Fibroblast of the conjunctiva (primary cell): ENCODE measurements at regions not wholly inside any gene's neighbourhood (a gene's known extent, or its start where the extent isn't known, plus 50 kb on each side); places are given as distances from the start of the nearest gene placed in this dataset.
"Not testable (repeated sequence)": the region's sequence is repeated elsewhere in the genome, so short reads cannot be mapped to it uniquely, and the experiment has no call there.

ENCODE experiments used
- DNase-seq: peaks from one replicate; pipeline ENCODE4 v3.0.0-alpha.2; 2010; ENCODE audit warnings: low read depth

DNA sequence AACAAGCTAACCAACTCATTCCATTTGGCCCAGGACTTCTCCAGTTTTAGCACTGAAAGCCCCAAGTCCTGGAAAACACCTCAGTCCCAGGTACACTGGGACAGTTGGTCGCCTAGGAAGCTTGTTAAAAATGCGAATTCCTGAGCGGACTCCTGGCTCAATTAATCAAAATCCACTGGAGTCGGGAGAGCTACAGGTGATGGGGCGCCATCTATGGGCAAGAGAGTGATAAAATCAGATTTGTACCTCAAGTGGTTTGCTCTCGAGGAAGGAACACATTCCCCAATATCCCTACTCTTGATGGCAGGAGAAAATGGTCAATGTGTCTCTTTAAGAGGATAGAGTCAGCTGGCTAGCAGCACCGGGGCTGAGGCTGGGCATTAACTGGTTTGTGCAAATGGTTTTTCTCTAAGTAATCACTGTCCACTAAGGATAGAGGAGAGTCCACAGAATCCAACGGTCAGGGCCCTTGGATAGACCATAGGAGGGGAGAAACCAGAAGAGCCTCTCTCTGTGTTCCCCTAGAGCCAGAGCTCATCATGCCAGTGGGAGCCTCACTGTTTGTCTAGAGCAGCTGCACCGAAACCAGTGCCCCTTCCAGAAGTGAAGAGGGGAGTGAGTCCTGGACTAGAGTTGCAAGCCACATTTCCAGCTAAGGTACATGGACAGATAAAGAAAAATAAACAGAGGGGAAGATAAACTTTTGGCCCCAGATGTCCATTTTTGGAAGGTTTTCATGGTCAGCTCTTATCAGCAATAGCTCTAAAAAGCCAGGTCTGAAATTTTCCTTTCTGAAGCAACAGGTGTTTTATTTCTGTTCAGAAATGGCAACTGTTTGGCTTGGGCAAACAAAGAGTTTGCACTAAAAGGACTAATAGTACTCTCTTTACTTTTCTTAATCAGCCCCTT is 148.5 kb downstream of the TENT5C start:
- peak; percentile 47 for DNase-seq

DNA sequence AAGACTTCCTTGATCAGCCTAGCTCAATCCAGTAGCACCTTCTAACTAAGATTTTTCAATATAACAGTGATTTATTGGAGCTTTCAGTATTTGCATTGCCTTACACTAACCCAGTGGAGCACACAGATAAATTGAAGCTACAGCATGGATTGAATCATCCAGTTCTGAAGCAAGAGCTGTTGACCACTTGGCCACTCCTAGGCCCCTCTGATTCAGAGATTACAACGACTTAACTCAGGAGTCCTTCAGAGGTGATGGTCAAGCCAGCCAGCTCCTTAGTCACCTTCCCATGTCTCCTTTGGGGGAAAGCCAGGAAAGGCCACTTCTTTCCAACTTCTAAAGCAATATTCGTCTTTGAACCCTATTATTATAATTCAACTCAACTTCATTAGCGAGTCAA is 151.8 kb downstream of the TENT5C start:
- DNase-seq, result no peak

- DNase-seq, result peak; percentile 75
Measured at GRCh38 chr1:117758444-117759316, 152.8 kb downstream of the TENT5C start.

- no peak for DNase-seq
Measured at GRCh38 chr1:117759535-117759934, 153.7 kb downstream of the TENT5C start.

DNA sequence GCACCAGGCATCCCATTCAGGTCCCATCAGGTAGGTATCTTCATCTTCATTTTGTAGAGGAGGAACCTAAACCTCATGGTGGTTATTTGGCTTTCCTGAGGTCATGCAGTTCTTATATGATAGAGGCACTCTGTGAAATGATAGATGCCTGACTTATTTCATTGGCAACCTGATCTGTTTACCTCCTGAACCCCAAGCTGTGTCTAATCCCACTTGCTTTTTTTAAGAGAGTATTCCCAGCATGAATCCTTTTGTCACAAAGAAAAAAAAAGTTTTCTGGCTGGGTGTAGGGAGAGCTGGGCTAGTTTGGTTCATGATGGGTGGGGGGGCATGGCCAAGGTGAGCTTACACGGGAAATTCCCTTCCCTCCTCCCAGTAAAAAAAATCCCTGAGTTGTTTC is 154.2 kb downstream of the TENT5C start:
- no peak for DNase-seq

GRCh38 chr1:117760485-117760884 is 154.6 kb downstream of the TENT5C start:
- DNase-seq, result no peak

DNA sequence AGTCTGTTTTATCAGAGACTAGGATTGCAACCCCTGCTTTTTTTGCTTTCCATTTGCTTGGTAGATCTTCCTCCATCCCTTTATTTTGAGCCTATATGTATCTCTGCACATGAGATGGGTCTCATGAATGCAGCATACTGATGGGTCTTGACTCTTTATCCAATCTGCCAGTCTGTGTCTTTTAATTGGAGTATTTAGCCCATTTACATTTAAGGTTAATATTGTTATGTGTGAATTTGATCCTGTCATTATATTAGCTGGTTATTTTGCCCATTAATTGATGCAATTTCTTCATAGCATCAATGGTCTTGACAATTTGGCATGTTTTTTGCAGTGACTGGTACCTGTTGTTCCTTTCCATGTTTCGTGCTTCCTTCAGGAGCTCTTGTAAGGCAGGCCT is 161.7 kb downstream of the GDAP2 start:
- DNase-seq, result not testable (repeated sequence)

DNA sequence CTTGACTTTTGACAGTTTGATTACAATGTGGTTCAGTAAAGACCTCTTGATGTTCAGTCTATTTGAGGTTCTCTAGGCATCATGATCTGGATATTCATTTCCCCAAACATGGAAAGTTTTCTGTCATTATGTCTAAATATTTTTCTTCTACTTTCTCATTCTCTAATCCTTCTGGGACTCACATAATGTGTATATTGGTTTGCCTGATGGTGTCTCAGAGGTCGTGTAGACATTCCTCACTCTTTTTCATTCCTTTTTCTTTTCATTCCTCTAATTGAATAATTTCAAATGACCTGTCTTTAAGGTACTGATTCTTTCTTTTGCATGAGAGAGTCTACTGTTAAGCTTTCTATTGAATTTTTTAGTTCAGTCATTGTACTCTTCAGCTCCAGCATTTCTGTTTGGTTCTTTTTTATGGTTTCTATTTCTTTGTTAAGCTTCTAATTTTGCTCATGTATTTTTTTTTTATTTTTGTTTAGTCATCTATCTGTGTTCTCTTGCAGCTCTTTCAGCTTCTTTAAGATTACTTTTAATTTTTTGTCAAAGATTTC is 158.4 kb downstream of the GDAP2 start:
- no peak for DNase-seq

- DNase-seq, result no peak
Measured at GRCh38 chr1:117779364-117779763, 150.1 kb downstream of the GDAP2 start.

DNA sequence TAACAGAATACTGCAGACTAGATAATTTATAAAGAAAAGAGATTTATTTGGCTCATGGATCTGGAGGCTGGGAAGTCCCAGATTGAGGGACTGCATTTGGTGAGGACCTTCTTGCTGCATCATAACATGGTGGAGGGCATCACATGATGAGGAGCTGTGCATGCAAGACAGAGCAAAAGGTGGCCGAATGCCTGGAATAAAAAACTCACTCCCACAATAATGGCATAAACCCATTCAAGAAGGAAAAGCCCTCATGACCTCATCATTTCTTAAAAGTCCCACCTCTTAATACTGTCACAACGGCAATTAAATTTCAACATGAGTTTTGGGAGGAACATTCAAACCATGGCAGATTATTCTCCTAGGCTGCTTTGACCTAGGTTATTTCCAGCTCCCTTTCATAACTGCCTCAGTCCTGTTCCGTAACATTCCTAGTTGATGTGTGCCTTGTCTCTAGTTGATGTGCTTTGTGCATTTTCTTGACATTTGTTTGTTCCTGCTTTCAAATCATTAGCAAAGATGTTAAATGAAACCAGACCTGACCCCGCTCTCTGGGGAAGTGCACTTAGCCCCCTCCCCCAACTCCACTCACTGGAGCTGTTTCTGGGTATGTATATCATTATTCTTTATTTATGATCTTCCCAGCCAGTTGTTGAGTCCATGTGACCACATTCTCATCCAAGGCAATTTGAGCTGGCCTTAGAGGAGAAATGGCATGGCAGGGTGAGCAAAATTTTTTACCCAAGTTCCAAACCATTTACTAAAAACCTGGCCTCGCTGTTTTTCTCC is 148.5 kb downstream of the GDAP2 start:
- DNase-seq, result peak; percentile 10

GRCh38 chr1:117782056-117782455 is 147.4 kb downstream of the GDAP2 start:
- no peak for DNase-seq

GRCh38 chr1:117783606-117784396 is 145.6 kb downstream of the GDAP2 start:
- no peak for DNase-seq

DNA sequence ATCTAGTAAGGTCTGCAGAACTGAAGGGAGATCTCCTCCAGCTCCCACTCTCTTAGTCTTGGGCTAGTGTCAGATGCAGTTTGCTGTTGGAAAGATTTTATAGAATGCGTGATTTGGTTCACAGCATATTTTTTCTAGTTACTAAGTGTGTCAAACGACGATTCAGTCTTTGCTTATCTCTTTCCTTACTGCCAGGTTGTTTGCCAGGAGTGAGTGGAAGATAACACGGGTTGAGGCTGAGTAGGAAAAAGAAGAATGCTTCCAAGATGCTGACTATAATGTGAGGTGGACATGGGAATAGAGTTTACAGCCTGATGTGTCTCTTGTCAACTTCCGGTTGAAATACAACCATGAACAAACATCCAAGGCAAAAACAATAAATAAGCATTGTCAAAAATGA is 141.4 kb downstream of the GDAP2 start:
- no peak for DNase-seq

DNA sequence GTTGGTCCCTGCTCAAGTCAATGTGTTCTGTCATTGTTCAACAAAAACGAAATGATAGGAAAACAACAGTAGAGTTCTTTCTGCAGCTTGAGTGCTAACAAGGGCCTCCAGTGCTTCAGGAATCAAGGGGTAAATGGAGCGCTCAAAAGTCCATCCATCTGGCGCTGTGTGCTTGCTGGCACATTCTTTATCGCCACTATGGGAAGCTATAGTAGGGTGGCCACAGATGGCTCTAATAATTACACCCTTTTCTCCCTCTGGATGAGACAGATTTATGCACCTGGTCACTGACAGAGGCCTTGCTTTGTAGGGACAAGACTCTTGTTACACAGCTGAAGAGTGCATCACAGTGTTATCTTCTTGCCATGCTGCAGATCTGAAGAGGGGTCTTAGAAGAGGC is 136.0 kb downstream of the GDAP2 start:
- no peak for DNase-seq

DNA sequence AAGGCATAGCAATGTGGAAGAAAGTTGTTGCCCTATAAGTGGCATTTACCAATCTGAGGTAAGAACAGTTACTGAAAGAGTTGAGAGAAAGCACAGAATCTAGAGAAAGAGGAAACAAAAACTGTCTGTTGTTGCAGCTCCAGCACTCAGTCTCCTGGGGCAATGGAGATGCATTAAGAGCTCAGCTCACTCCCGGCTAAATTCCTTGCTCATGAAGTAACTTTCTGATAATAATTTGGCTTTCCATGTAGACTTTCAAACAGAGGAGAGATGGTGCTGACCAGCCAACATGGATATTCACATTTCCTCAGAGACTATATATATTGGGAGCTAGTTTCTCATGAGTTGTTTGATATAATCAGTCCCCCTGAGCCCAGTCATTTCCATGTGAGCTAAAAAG is 135.3 kb downstream of the GDAP2 start:
- no peak for DNase-seq

DNA sequence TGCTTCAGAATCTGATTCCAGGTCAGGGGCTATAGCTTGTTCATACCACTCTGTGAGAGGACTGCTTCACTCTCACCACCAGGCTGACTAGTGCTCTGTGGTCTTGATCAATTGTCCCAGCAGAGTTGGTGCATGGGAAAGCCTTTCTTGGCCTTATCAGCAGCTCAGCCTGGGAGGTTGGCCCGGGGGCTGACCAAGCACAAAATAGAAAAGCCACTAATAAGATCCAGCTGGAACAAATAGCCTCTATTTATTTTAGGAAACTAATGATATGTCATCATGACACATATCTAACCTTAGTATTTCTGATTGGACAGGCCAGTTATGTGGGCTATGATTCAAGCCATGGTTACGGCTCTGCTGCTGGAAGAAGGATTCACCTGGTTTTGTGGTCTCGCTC is 134.2 kb downstream of the GDAP2 start:
- DNase-seq, result no peak

DNA sequence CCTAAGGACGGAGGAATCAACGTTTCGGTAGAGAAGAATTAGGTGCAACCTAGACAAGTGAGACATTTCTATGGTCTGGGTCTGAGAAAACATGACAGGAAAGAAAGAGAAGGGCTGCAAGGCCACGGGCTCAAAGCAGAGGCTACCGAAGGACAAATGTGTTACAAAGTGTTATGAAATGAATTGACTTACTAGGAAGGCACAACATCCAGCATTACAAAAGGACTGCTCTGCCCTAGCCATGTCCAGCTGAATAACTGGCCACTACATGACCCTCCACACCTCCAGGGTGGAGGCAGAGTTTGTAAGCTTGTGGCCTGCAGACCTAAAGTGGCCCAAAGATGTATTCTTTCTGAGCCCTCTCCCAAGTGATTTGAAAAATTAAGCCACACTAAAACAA is 133.6 kb downstream of the GDAP2 start:
- DNase-seq, result no peak

DNA sequence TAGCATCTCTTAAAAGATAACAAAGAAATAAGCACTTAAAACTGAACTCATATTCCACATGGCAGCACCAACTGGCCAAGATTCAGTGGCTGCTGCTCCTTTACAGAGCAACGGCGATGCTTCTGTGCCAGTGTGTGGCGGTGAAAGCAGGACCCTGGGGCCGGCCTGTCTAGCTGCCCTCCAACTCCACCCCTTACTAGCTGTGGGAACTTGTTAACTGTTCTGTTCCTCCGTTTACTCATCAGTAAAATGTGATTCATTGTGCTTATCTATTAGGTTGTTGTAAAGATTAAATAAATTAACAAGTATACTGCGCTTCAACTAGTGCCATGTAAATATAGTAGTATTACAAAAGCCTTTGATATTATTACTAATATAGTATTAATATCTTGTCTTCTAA is 133.2 kb downstream of the GDAP2 start:
- DNase-seq, result no peak

DNA sequence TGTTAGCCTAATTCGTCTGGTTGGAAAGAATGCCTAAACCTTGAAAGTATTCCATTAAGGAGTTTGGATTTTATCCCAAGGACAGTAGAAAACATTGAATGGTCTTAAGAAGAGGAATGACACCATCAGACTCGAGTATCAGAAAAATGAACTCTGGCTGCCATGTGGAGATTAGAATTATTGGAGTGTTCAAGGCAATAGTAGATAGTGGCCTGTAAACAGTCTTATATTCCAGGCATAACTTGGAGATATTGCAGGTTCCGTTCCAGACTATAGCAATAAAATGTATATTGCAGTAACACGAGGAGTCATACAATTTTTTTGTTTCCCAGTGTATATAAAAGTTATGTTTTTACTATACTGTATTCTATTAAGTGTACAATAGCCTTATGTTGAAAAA is 130.9 kb downstream of the GDAP2 start:
- no peak for DNase-seq

- DNase-seq, result no peak
Measured at GRCh38 chr1:117802531-117803257, 126.7 kb downstream of the GDAP2 start.
